HCT116 (cell line): ENCODE measurements at regions not wholly inside any gene's neighbourhood (a gene's known extent, or its start where the extent isn't known, plus 50 kb on each side); places are given as distances from the start of the nearest gene placed in this dataset.

ENCODE experiments used
- ATAC-seq: fragments of 200-7000 bp; cut with Tn5 transposase; 2 replicates; pipeline ENCODE4 v1.9.1; 2020; ENCODE audit warnings: mild to moderate bottlenecking, moderate library complexity
- BruUV-seq: library from RNA; stranded (reverse); fragments of 400-500 nt; replicated peaks from 2 replicates; lab custom pipeline; 2021; lab: Mats Ljungman, UMichigan
- CTCF ChIA-PET: fragments of 300-600 bp; sonication (Branson Sonifier 250); formaldehyde crosslinking; loops from one replicate; lab custom pipeline; 2021; ENCODE audit warnings: antibody characterized with exemption; lab: Charles Lee
- POLR2A ChIA-PET: fragments of 300-600, 350-600 bp; sonication (Branson Sonifier 250); formaldehyde crosslinking; loops from one replicate; lab custom pipeline; 2021; ENCODE audit warnings: antibody characterized with exemption; lab: Charles Lee
- RAD21 ChIA-PET, 2 experiments: fragments of 300-600 bp; sonication (Branson Sonifier 250); formaldehyde crosslinking; loops; one replicate each; lab custom pipeline; 2023; ENCODE audit warnings: low total read pairs in 2 of 2; ENCODE audit not compliant: uncharacterized antibody in 2 of 2, unreplicated experiment in 2 of 2, low non-redundant PET in 1 of 2; lab: Charles Lee
- DNase-seq: peaks from one replicate; pipeline ENCODE4 v3.0.0-alpha.2; 2010; ENCODE audit warnings: low read depth, low spot score
- H2AFZ ChIP-seq: fragments of 200-600 bp; shearing (Covaris generic), sonication (generic); 2 replicates; pipeline ENCODE4 v1.6.1; 2017; ENCODE audit warnings: low read depth, mixed run types, mixed read lengths, antibody characterized with exemption, low read length; ENCODE audit not compliant: poor library complexity, severe bottlenecking
- H3K27ac ChIP-seq: 2 replicates; pipeline ENCODE4 v1.5.1; 2012; ENCODE audit warnings: low read depth, low read length
- H3K27me3 ChIP-seq: fragments of 200-600 bp; sonication (generic); 2 replicates; pipeline ENCODE4 v1.6.1; 2016; ENCODE audit warnings: mixed run types, low read length, mixed read lengths; ENCODE audit not compliant: insufficient read depth
- H3K36me3 ChIP-seq, 2 experiments: fragments of 200-500 bp in 1 of 2; fragments of 200-600 bp in 1 of 2; sonication (Bioruptor generic) in 1 of 2; sonication (generic) in 1 of 2; 2 replicates each; pipeline versions ENCODE4 v1.5.1 to v1.6.1; 2014 to 2016; ENCODE audit warnings: low read length in 2 of 2, inconsistent platforms in 1 of 2, mixed read lengths in 1 of 2, mixed run types in 1 of 2; ENCODE audit not compliant: insufficient read depth in 2 of 2, control insufficient read depth in 1 of 2
- H3K4me1 ChIP-seq, 2 experiments: fragments of 200-600 bp in 1 of 2; sonication (generic) in 1 of 2; 2 replicates each; pipeline versions ENCODE4 v1.5.1 to v1.6.1; 2012 to 2017; ENCODE audit warnings: low read length in 2 of 2, inconsistent platforms in 1 of 2, mild to moderate bottlenecking in 1 of 2, mixed read lengths in 1 of 2, mixed run types in 1 of 2, moderate library complexity in 1 of 2; ENCODE audit not compliant: insufficient read depth in 2 of 2, control insufficient read depth in 1 of 2
- H3K4me2 ChIP-seq: fragments of 200-600 bp; sonication (generic); 2 replicates; pipeline ENCODE4 v1.6.1; 2017; ENCODE audit warnings: mixed run types, low read length, mixed read lengths
- H3K4me3 ChIP-seq, 2 experiments: fragments of 200-600 bp in 1 of 2; sonication (generic) in 1 of 2; replicated peaks in 1 of 2; 2 replicates each; pipeline ENCODE4 v1.5.1; 2011 to 2016; ENCODE audit warnings: low read length in 2 of 2, control low read depth in 1 of 2, low read depth in 1 of 2, mild to moderate bottlenecking in 1 of 2, mixed read lengths in 1 of 2, mixed run types in 1 of 2
- H3K79me2 ChIP-seq: fragments of 200-600 bp; sonication (generic); 2 replicates; pipeline ENCODE4 v1.6.1; 2017; ENCODE audit warnings: mild to moderate bottlenecking, mixed run types, low read length, moderate library complexity, mixed read lengths; ENCODE audit not compliant: insufficient read depth
- H3K9ac ChIP-seq: fragments of 200-600 bp; sonication (generic); 2 replicates; pipeline ENCODE4 v1.6.1; 2016; ENCODE audit warnings: low read length, mixed read lengths
- H3K9me2 ChIP-seq: fragments of 200-600 bp; sonication (generic), shearing (Covaris generic); 2 replicates; pipeline ENCODE4 v1.6.1; 2017; ENCODE audit warnings: mixed run types, mild to moderate bottlenecking, moderate library complexity; ENCODE audit not compliant: insufficient read depth
- H3K9me3 ChIP-seq, 2 experiments: fragments of 200-500 bp in 1 of 2; fragments of 200-600 bp in 1 of 2; sonication (Bioruptor generic) in 1 of 2; sonication (generic) in 1 of 2; 2 replicates each; pipeline ENCODE4 v1.6.1; 2014 to 2017; ENCODE audit warnings: low read length in 2 of 2, mixed read lengths in 2 of 2, inconsistent platforms in 1 of 2, low read depth in 1 of 2, mild to moderate bottlenecking in 1 of 2, mixed run types in 1 of 2, moderate library complexity in 1 of 2; ENCODE audit not compliant: control insufficient read depth in 1 of 2, insufficient read depth in 1 of 2
- H4K20me1 ChIP-seq: fragments of 200-600 bp; sonication (generic), shearing (Covaris generic); 2 replicates; pipeline ENCODE4 v1.6.1; 2017; ENCODE audit warnings: mixed run types, mild to moderate bottlenecking, moderate library complexity; ENCODE audit not compliant: insufficient read depth
- EGR1 ChIP-seq: IDR thresholded peaks from 2 replicates; pipeline ENCODE4 v1.6.1; 2012; ENCODE audit warnings: low read depth
- ELF1 ChIP-seq: IDR thresholded peaks from 2 replicates; pipeline ENCODE4 v1.6.1; 2012; ENCODE audit warnings: low read depth, borderline replicate concordance
- EZH2 ChIP-seq: fragments of 200-600 bp; sonication (generic); IDR thresholded peaks from 2 replicates; pipeline ENCODE4 v1.6.1; 2017; ENCODE audit warnings: antibody characterized with exemption, mixed run types
- EZH2phosphoT487 ChIP-seq: fragments of 200-600 bp; IDR thresholded peaks from 2 replicates; pipeline ENCODE4 v1.6.1; 2018; ENCODE audit warnings: antibody characterized with exemption, borderline replicate concordance
- FOSL1 ChIP-seq: IDR thresholded peaks from 2 replicates; pipeline ENCODE4 v1.6.1; 2012; ENCODE audit warnings: low read depth
- JUND ChIP-seq: IDR thresholded peaks from 2 replicates; pipeline ENCODE4 v1.6.1; 2012
- POLR2A ChIP-seq: IDR thresholded peaks from 2 replicates; pipeline ENCODE4 v1.7.0; 2011; ENCODE audit warnings: borderline replicate concordance; ENCODE audit not compliant: insufficient read depth, insufficient read length; ENCODE audit errors: extremely low read depth
- POLR2AphosphoS5 ChIP-seq: IDR thresholded peaks from 2 replicates; pipeline ENCODE4 v1.6.1; 2011; ENCODE audit warnings: mild to moderate bottlenecking, low read depth, low read length, moderate library complexity
- RAD21 ChIP-seq: IDR thresholded peaks from 2 replicates; pipeline ENCODE4 v1.6.1; 2012; ENCODE audit warnings: low read depth, mild to moderate bottlenecking
- TCF7L2 ChIP-seq: IDR thresholded peaks from 2 replicates; pipeline ENCODE4 v1.7.0; 2011; ENCODE audit warnings: borderline replicate concordance, inconsistent platforms; ENCODE audit not compliant: insufficient read depth, insufficient read length; ENCODE audit errors: extremely low read depth
- YY1 ChIP-seq: IDR thresholded peaks from 2 replicates; pipeline ENCODE4 v1.6.1; 2011; ENCODE audit warnings: low read length, low read depth, moderate library complexity, mild to moderate bottlenecking; ENCODE audit not compliant: insufficient replicate concordance; ENCODE audit errors: extremely low read depth
- ZFX ChIP-seq: fragments of 450-650 bp; IDR thresholded peaks from 2 replicates; pipeline ENCODE4 v1.6.1; 2017
- intact Hi-C: fragments of 100-400 bp; cut with micrococcal nuclease; formaldehyde crosslinking; loops from 2 replicates; pipeline ENCODE4 v1.10.0; 2022
- TF ChIP-seq, protein P1 (sequence below): IDR thresholded peaks from 2 replicates; pipeline ENCODE4 v1.6.1; 2012

DNA sequence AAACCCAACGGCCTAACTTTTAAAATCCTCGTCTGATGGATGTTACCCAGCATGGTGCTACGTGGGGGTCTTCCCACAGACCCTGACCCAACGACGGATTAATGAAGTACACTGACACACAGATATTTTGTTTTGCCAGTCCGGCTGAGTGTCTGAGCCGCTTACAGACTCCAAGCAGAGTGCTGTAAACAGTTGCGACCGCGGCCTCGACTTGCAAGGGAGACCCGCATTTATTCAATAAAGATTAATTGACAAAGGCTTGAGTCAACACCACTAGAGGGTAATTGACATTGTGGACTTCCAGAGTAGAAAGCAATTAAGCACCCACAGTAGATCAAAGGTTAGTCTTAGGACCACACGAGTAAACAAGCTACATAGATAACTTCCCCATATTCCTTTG lies 1042.4 kb downstream of the AACS start:
- no peaks in the 10 kb centered on the region for H3K79me2 ChIP-seq
- peaks cover 5 to 13% of the 10 kb centered on the region in 2 experiments; a peak in 2 of 4 replicates for H3K9me3 ChIP-seq
- H4K20me1 ChIP-seq, result no peaks in the 10 kb centered on the region
- H3K4me1 ChIP-seq, result no peaks in the 10 kb centered on the region
- ChIA-PET POLR2A (no interaction called here), RAD21 (no interaction called here), CTCF (no interaction called here)
- H3K4me3 ChIP-seq, result no peak overlapping the region
- H3K36me3 ChIP-seq, result no peaks in the 10 kb centered on the region
- no peaks in the 10 kb centered on the region for H3K27me3 ChIP-seq
- no peak overlapping the region for H3K27ac ChIP-seq
- no peaks in the 10 kb centered on the region for H3K9me2 ChIP-seq
- DNase-seq (no peak), ATAC-seq (no peak)
- H3K9ac ChIP-seq, result no peak overlapping the region
- no peak overlapping the region for H3K4me2 ChIP-seq
- no TSS peak for BruUV-seq
- no peak overlapping the region for H2AFZ ChIP-seq
- intact Hi-C loops, result no loop called here
- TF ChIP-seq EZH2 (no peak), RAD21 (no peak), POLR2AphosphoS5 (no peak), JUND (no peak), EGR1 (no peak), YY1 (no peak), EZH2phosphoT487 (no peak), ZFX (no peak), POLR2A (no peak), FOSL1 (no peak), ELF1 (no peak)

DNA sequence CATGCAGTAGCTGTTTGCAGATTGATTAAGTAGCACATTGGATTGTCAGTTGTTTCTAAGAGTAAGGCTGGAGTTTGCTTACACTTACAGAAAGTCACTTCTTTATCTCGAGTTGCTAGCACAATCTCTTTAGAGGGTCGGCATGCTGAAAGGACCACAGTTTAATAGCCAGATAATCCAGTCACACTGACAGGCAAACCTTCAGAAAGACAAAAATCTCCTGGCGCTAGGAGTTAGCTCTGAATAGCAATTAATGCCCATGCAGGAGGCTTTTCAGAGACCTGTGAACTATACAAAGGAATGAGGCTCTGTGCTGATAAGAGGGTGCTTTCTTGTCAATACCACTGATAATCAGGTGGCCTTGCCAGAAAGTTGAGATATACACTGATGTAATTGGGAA lies 1043.0 kb downstream of the AACS start:
- no peak for TF ChIP-seq TCF7L2
- no peak for TF ChIP-seq POLR2AphosphoS5
- TF ChIP-seq, protein P1, sequence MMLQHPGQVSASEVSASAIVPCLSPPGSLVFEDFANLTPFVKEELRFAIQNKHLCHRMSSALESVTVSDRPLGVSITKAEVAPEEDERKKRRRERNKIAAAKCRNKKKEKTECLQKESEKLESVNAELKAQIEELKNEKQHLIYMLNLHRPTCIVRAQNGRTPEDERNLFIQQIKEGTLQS, result no peak
- ChIA-PET CTCF (no interaction called here), POLR2A (no interaction called here), RAD21 (no interaction called here)
- H3K9me3 ChIP-seq, result peaks cover 10 to 14% of the 10 kb centered on the region in 2 experiments; a peak in 2 of 4 replicates
- no peaks in the 10 kb centered on the region for H3K27me3 ChIP-seq
- no peaks in the 10 kb centered on the region for H4K20me1 ChIP-seq
- H3K4me2 ChIP-seq, result no peak overlapping the region
- H3K9me2 ChIP-seq, result no peaks in the 10 kb centered on the region
- no peaks in the 10 kb centered on the region for H3K4me1 ChIP-seq
- no peaks in the 10 kb centered on the region for H3K79me2 ChIP-seq
- no peak overlapping the region for H2AFZ ChIP-seq
- ATAC-seq (no peak), DNase-seq (no peak)
- H3K27ac ChIP-seq, result no peak overlapping the region
- intact Hi-C loops, result no loop called here
- no TSS peak for BruUV-seq
- H3K9ac ChIP-seq, result no peak overlapping the region
- H3K4me3 ChIP-seq, result no peak overlapping the region
- no peaks in the 10 kb centered on the region for H3K36me3 ChIP-seq
